ENCODE measurements at regions not wholly inside any gene's neighbourhood (a gene's known extent, or its start where the extent isn't known, plus 50 kb on each side); places are given as distances from the start of the nearest gene placed in this dataset.

- intact Hi-C loops (cut with DNase I) = no loop called here
- H3K4me1 ChIP-seq (ENCODE audit: insufficient read depth) = no peaks in the 10 kb centered on the region
- no peaks in the 10 kb centered on the region for H3K27me3 ChIP-seq
- H3K4me3 ChIP-seq = no peak overlapping the region
- no peak overlapping the region for H3K27ac ChIP-seq
- H3K36me3 ChIP-seq = no peaks in the 10 kb centered on the region
- TF ChIP-seq CTCF (IDR thresholded peaks at IDR 0.05) (no peak), EP300 (IDR thresholded peaks at IDR 0.05) (no peak), POLR2A (IDR thresholded peaks at IDR 0.05) (no peak)
- no peak for DNase-seq
- no peaks in the 10 kb centered on the region for H3K9me3 ChIP-seq
Observed at GRCh38 chr13:40331802-40332201, 334.6 kb downstream of the FOXO1 start.

- Histone ChIP-seq H3K27me3 (no peaks in the 10 kb centered on the region), H3K9me3 (no peaks in the 10 kb centered on the region), H3K27ac (no peak overlapping the region), H3K36me3 (no peaks in the 10 kb centered on the region), H3K4me1 (ENCODE audit: insufficient read depth) (no peaks in the 10 kb centered on the region), H3K4me3 (no peak overlapping the region)
- intact Hi-C loops (cut with DNase I) = no loop called here
- WGBS, 3 donors = 92 to 96% (median 94%) methylated on average over 4 of the region's 4 CpGs
- no peak for TF ChIP-seq EP300 (IDR thresholded peaks at IDR 0.05)
- TF ChIP-seq CTCF (IDR thresholded peaks at IDR 0.05) = no peak
- no peak for TF ChIP-seq POLR2A (IDR thresholded peaks at IDR 0.05)
- no peak for DNase-seq
Observed at GRCh38 chr13:40333226-40333625, 333.2 kb downstream of the FOXO1 start.

GRCh38 chr13:40334031-40334430 is 332.4 kb downstream of the FOXO1 start:
- Histone ChIP-seq H3K36me3 (no peaks in the 10 kb centered on the region), H3K9me3 (no peaks in the 10 kb centered on the region), H3K27ac (no peak overlapping the region), H3K4me3 (no peak overlapping the region), H3K4me1 (ENCODE audit: insufficient read depth) (no peaks in the 10 kb centered on the region), H3K27me3 (no peaks in the 10 kb centered on the region)
- no peak for DNase-seq
- 87 to 92% (median 90%) methylated on average over 3 of the region's 3 CpGs for WGBS, 3 donors
- intact Hi-C loops (cut with DNase I) = no loop called here
- no peak for TF ChIP-seq POLR2A (IDR thresholded peaks at IDR 0.05)
- no peak for TF ChIP-seq CTCF (IDR thresholded peaks at IDR 0.05)
- TF ChIP-seq EP300 (IDR thresholded peaks at IDR 0.05) = no peak

GRCh38 chr13:40334616-40335015 is 331.8 kb downstream of the FOXO1 start:
- Histone ChIP-seq H3K4me1 (ENCODE audit: insufficient read depth) (no peaks in the 10 kb centered on the region), H3K36me3 (no peaks in the 10 kb centered on the region), H3K27ac (no peak overlapping the region), H3K9me3 (no peaks in the 10 kb centered on the region), H3K27me3 (no peaks in the 10 kb centered on the region), H3K4me3 (no peak overlapping the region)
- 92 to 95% (median 95%) methylated on average over 6 of the region's 6 CpGs for WGBS, 3 donors
- intact Hi-C loops (cut with DNase I) = no loop called here
- TF ChIP-seq EP300 (IDR thresholded peaks at IDR 0.05) (no peak), CTCF (IDR thresholded peaks at IDR 0.05) (no peak), POLR2A (IDR thresholded peaks at IDR 0.05) (no peak)
- DNase-seq = no peak
